ENCODE measurements at regions not wholly inside any gene's neighbourhood (a gene's known extent, or its start where the extent isn't known, plus 50 kb on each side); places are given as distances from the start of the nearest gene placed in this dataset.

- TF ChIP-seq GABPA (IDR thresholded peaks at IDR 0.05 in 1 of 2, conservative IDR thresholded peaks at IDR 0.05 in 1 of 2) (no peak), CTCF (IDR thresholded peaks at IDR 0.05; ENCODE audit: low read depth, low read length, missing input control) (no peak), HNF4A (conservative IDR thresholded peaks at IDR 0.05) (no peak)
Observed at GRCh38 chrX:110491846-110492620, 133.4 kb downstream of the RTL9 start.
